Activated CD4-positive, alpha-beta memory T cell treated with anti-CD3 and anti-CD28 coated beads for 36 hours (primary cell): ENCODE measurements at regions not wholly inside any gene's neighbourhood (a gene's known extent, or its start where the extent isn't known, plus 50 kb on each side); places are given as distances from the start of the nearest gene placed in this dataset.

Source experiments
- CTCF ChIA-PET: fragments of 350-600 bp; sonication (Branson Sonifier 250); formaldehyde crosslinking; loops from one replicate; lab custom pipeline; 2021; ENCODE audit warnings: antibody characterized with exemption, inconsistent platforms; lab: Charles Lee
- POLR2A ChIA-PET: fragments of 350-600 bp; sonication (Branson Sonifier 250); formaldehyde crosslinking; loops from one replicate; lab custom pipeline; 2021; ENCODE audit warnings: antibody characterized with exemption; lab: Charles Lee
- DNase-seq: peaks from one replicate; pipeline ENCODE4 v3.0.0-alpha.2; 2020
- H3K27ac Mint-ChIP-seq: one replicate; pipeline ENCODE4 v1.8.0; 2021; ENCODE audit warnings: mixed read lengths
- H3K27me3 Mint-ChIP-seq: one replicate; pipeline ENCODE4 v1.8.0; 2021; ENCODE audit warnings: mixed read lengths
- H3K36me3 Mint-ChIP-seq: one replicate; pipeline ENCODE4 v1.8.0; 2021; ENCODE audit warnings: mixed read lengths
- H3K4me1 Mint-ChIP-seq: one replicate; pipeline ENCODE4 v1.8.0; 2021; ENCODE audit warnings: low read depth, mixed read lengths
- H3K4me3 Mint-ChIP-seq: one replicate; pipeline ENCODE4 v1.8.0; 2021; ENCODE audit warnings: mild to moderate bottlenecking, mixed read lengths
- H3K9me3 Mint-ChIP-seq: one replicate; pipeline ENCODE4 v1.8.0; 2021; ENCODE audit warnings: mixed read lengths
- intact Hi-C: fragments of 100-400 bp; cut with micrococcal nuclease; formaldehyde crosslinking; loops from one replicate; pipeline ENCODE4 v1.15.1; 2023

DNA sequence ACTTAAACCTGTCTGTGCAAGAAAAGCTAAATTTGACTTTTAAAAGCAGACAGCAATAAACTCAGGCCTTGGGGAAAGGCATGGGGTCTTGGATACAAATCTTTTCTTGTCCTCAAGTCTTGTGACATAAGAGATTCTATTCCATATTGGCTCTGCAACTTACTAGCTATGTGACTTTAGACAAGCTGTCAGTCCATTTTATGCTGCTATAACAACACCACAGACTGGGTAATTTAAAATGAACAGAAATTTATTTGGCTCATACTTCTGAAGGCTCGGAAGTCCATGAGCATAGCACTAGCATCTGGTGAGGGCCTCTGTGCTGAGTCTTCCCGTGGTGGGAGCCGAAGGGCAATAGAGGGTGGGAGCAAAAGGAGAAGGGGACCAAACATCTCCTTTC, 246.0 kb upstream of the MOCS1 start:
- no peaks in the 10 kb centered on the region for H3K4me1 Mint-ChIP-seq
- no peak for DNase-seq
- no peaks in the 10 kb centered on the region for H3K36me3 Mint-ChIP-seq
- no peak overlapping the region for H3K27ac Mint-ChIP-seq
- peaks cover 8% of the 10 kb centered on the region for H3K27me3 Mint-ChIP-seq
- POLR2A ChIA-PET: no interaction called here
- intact Hi-C loops: no loop called here
- H3K9me3 Mint-ChIP-seq: peaks cover 18% of the 10 kb centered on the region
- CTCF ChIA-PET: no interaction called here
- H3K4me3 Mint-ChIP-seq: no peak overlapping the region

DNA sequence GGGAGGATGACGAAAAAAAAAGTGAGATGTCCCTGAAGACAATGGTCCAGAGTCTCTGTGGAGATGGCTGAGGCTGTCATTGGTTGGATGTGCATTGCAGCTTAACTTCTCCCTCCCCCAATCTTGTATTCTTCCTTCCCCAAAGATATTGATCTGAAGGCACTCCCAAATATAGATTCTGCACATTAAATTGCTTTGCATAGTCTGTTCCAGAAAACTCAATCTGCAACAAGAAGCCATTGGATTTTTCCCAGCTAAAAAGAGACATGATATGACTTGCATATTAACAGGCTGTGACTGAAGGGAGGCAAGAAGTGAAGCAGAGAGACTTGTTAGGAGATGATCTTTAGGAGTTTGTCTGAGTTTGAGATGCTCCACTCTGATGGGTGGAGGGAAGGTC, 245.2 kb upstream of the MOCS1 start:
- Mint-ChIP-seq H3K27ac (no peak overlapping the region), H3K4me1 (no peaks in the 10 kb centered on the region), H3K4me3 (no peak overlapping the region), H3K27me3 (peaks cover 8% of the 10 kb centered on the region), H3K36me3 (no peaks in the 10 kb centered on the region), H3K9me3 (peaks cover 18% of the 10 kb centered on the region)
- DNase-seq: no peak
- intact Hi-C loops: no loop called here
- CTCF ChIA-PET: no interaction called here
- POLR2A ChIA-PET: no interaction called here

DNA sequence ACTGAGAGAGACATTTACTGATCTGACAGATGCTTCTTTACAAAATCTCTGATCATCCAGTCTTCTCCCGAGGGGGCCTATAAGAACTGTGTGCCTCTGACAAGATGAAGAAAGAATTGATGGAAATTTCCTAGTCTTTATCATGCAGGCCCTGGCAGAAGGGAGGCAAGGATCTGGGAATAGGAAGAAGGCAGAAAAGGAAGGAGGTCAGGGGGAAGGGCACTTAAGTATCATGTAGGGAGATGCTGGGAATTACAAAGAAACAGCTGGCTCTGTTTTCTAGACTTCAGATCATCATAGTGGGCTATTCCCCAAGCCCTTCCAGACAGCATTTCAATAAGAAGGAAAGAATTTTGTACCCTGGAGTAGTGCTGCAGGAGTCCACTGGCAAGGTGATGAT, 243.3 kb upstream of the MOCS1 start:
- no peak overlapping the region for H3K4me3 Mint-ChIP-seq
- peaks cover 8% of the 10 kb centered on the region for H3K27me3 Mint-ChIP-seq
- H3K36me3 Mint-ChIP-seq: no peaks in the 10 kb centered on the region
- no peak for DNase-seq
- H3K4me1 Mint-ChIP-seq: no peaks in the 10 kb centered on the region
- H3K27ac Mint-ChIP-seq: no peak overlapping the region
- POLR2A ChIA-PET: no interaction called here
- peaks cover 2% of the 10 kb centered on the region for H3K9me3 Mint-ChIP-seq
- intact Hi-C loops: no loop called here
- CTCF ChIA-PET: no interaction called here

DNA sequence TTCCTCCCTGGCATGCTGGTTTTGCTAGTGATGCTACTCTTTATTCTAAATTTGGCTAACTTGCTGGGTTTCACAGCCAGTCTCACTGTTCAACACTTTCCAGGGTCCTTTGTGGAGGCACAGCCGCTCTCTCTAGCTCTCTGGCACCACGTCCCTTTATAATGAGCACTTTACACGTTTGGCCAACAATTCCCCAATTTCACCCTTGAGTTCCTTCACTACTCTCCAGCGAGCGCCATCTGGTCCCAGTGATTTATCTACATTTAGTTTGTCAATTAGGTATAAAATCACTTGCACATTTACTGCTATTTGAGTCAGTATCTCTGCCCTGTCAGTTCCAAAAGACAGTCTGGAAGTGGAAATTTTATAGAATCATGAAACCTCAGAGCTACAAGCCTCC, 241.9 kb upstream of the MOCS1 start:
- Mint-ChIP-seq H3K4me1 (no peaks in the 10 kb centered on the region), H3K27ac (no peak overlapping the region), H3K9me3 (no peaks in the 10 kb centered on the region), H3K27me3 (peaks cover 8% of the 10 kb centered on the region), H3K4me3 (no peak overlapping the region), H3K36me3 (no peaks in the 10 kb centered on the region)
- intact Hi-C loops: no loop called here
- CTCF ChIA-PET: no interaction called here
- POLR2A ChIA-PET: no interaction called here
- DNase-seq: no peak

DNA sequence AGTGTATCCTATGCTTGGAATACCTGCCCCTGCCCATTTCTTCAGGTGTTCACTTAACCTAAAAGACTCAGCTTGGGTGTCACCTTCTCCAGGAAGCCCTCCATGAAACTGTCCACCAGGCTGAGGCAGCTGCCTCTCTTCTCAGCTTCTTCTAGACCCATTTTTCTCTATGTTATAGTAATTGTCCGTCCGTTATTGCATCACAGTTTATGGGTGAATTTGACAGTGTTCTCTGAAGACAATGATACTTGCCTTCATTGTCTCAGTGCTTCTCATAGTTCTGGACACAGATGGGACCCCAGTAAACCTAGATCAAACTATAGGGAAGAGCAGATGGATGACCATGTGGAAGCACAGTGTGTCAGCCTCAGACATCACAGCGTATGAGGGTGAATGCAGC, 238.0 kb upstream of the MOCS1 start:
- Mint-ChIP-seq H3K9me3 (no peaks in the 10 kb centered on the region), H3K27ac (no peak overlapping the region), H3K27me3 (peaks cover 7% of the 10 kb centered on the region), H3K36me3 (no peaks in the 10 kb centered on the region), H3K4me1 (no peaks in the 10 kb centered on the region), H3K4me3 (no peak overlapping the region)
- intact Hi-C loops: no loop called here
- no peak for DNase-seq
- POLR2A ChIA-PET: no interaction called here
- CTCF ChIA-PET: no interaction called here

DNA sequence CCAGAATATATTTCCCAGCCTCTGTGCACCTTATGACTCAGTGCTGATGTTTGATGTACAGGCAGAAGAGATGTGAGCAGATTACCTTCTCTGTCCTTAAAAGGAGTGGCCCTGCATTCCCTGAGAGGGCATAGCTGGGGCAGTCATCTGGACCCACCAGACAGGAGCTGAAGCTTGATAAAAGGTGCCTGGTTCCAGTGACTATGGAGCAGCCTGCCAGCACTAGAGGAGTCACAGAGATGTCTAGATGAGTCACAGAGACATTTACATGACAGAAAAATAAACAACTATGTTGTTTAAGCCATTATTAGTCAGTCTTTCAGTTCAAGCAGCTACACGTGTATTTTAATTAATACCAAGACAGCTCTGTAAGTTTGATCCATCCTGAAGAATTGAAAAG, 237.1 kb upstream of the MOCS1 start:
- H3K4me1 Mint-ChIP-seq: no peaks in the 10 kb centered on the region
- intact Hi-C loops: no loop called here
- H3K4me3 Mint-ChIP-seq: no peak overlapping the region
- ChIA-PET CTCF (no interaction called here), POLR2A (no interaction called here)
- H3K27me3 Mint-ChIP-seq: peaks cover 4% of the 10 kb centered on the region
- DNase-seq: no peak
- H3K36me3 Mint-ChIP-seq: no peaks in the 10 kb centered on the region
- H3K27ac Mint-ChIP-seq: no peak overlapping the region
- no peaks in the 10 kb centered on the region for H3K9me3 Mint-ChIP-seq

DNA sequence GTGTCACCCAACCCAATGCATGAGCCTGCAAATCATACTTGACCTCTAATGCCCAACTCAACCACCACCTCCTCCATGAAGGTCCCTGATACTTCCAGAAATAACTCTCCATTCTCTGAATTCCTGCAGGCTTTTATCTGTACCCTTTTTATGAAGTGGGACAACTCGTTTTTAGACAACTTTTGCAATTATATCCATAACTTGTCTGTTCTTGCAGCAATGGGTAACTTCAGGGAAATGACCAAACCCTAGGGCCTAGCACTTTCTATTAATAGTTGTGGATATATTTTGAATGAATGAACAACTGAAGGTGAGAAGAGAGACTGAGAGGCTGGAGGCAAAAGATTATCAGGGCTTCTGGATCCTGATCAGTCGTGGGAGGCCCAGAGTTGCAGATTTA, 236.6 kb upstream of the MOCS1 start:
- ChIA-PET POLR2A (no interaction called here), CTCF (no interaction called here)
- H3K4me3 Mint-ChIP-seq: no peak overlapping the region
- no peaks in the 10 kb centered on the region for H3K27me3 Mint-ChIP-seq
- intact Hi-C loops: no loop called here
- no peak for DNase-seq
- H3K27ac Mint-ChIP-seq: no peak overlapping the region
- H3K9me3 Mint-ChIP-seq: no peaks in the 10 kb centered on the region
- no peaks in the 10 kb centered on the region for H3K4me1 Mint-ChIP-seq
- H3K36me3 Mint-ChIP-seq: no peaks in the 10 kb centered on the region

DNA sequence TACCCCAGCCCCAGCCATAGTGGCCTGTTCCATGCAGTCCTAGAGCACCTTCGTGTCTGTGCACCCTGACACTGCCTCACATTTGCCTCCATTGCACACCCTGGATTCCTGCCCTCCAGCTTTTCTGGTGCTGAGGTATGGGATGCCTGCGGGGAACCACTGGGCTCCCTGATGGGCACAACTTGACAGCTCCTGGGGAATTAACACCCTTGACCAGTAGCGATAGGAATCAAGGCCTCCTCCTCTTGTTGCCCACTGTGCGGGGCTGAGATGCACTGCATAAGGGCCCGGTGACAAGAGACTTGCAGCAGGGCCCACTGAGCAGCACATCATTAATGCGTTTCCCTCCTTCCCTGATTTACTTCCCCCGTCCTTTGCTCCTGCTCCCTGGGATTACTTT, 235.6 kb upstream of the MOCS1 start:
- no peaks in the 10 kb centered on the region for H3K36me3 Mint-ChIP-seq
- no peaks in the 10 kb centered on the region for H3K4me1 Mint-ChIP-seq
- intact Hi-C loops: no loop called here
- H3K27ac Mint-ChIP-seq: no peak overlapping the region
- CTCF ChIA-PET: interaction anchor here (0.7 kb wide), 1 partner anchor 96 kb away, joined by 3 read pairs; no protein-coding TSS in a partner anchor
- POLR2A ChIA-PET: no interaction called here
- no peaks in the 10 kb centered on the region for H3K9me3 Mint-ChIP-seq
- H3K4me3 Mint-ChIP-seq: no peak overlapping the region
- H3K27me3 Mint-ChIP-seq: no peaks in the 10 kb centered on the region
- DNase-seq: no peak

DNA sequence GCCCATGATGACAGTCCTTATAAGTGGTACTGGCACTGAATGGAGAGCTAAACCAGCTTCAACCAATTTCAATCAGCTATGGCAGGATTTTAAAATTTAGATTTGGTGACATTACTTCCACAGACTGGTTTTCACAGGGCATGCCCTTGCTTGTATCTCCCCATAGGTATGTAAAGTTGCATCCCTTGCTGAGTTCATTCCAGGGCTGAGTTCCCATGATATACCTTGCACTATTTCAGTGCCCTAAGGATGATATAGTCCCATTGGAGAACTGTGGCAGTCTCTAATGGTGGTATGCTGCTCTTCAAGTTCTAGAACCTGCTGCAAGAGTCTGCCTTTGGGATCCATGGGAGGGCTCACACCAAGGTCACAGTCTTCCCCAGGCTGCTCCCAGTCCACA, 232.7 kb upstream of the MOCS1 start:
- Mint-ChIP-seq H3K4me1 (no peaks in the 10 kb centered on the region), H3K9me3 (no peaks in the 10 kb centered on the region), H3K27ac (no peak overlapping the region), H3K27me3 (no peaks in the 10 kb centered on the region), H3K4me3 (no peak overlapping the region), H3K36me3 (no peaks in the 10 kb centered on the region)
- intact Hi-C loops: no loop called here
- CTCF ChIA-PET: no interaction called here
- no peak for DNase-seq
- POLR2A ChIA-PET: no interaction called here

DNA sequence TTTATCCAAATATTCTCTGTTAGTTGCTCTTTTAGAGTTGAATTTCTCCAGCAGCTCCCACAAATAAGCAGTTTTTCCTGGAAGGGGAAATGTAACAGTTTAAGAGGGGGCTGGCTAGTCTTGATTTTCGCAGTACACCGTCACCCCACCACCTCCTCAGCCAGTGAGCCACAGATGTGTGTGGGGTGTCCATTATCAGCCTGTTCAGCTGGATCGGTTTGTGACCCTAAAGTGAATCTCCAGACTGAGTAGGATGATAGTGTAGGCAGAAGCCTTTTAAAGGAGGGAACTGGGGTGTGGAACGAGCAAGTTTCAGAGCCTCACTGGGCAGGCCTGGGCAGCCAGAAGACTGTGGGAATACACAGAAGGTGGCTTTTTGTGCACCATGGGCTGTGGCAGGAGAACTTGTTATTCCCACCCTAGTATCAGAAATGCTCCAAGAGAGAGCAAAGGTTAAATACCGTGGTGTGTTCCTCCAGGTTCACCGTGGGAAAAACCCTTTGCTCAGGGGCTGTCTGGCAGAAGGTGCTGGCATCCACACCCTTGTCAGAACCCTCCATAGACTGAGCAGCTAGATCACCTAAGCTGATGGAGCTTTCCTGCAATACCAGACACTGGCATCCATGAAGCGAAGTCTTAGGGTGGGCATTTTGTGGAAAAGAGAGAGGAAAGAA, 230.9 kb upstream of the MOCS1 start:
- H3K9me3 Mint-ChIP-seq: no peaks in the 10 kb centered on the region
- DNase-seq: no peak
- no peak overlapping the region for H3K27ac Mint-ChIP-seq
- no peak overlapping the region for H3K4me3 Mint-ChIP-seq
- H3K27me3 Mint-ChIP-seq: no peaks in the 10 kb centered on the region
- intact Hi-C loops: no loop called here
- POLR2A ChIA-PET: no interaction called here
- H3K4me1 Mint-ChIP-seq: no peaks in the 10 kb centered on the region
- CTCF ChIA-PET: no interaction called here
- H3K36me3 Mint-ChIP-seq: no peaks in the 10 kb centered on the region

DNA sequence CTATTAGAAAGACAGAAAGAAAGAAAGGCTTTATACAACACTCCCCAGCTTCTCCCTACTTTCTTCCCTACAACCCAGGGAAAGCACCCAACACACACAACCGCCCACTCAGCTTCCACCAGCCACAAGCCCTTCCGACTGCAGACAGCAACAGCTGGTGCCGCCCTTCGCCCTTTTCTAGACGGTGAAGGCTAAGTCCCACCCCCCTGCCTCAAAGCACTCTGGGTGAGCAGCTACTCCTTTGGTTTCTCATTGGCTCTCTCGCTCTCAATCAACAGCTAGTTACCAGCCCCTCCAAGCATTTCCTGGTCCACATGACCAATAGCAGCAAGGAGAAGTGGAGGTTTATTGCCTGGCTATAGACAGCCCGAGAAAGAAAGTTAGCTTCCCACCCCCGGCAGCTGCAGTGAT, 230.1 kb upstream of the MOCS1 start:
- Mint-ChIP-seq H3K4me1 (no peaks in the 10 kb centered on the region), H3K27me3 (no peaks in the 10 kb centered on the region), H3K27ac (no peak overlapping the region), H3K9me3 (no peaks in the 10 kb centered on the region), H3K36me3 (no peaks in the 10 kb centered on the region), H3K4me3 (no peak overlapping the region)
- intact Hi-C loops: no loop called here
- no peak for DNase-seq
- CTCF ChIA-PET: no interaction called here
- POLR2A ChIA-PET: no interaction called here

DNA sequence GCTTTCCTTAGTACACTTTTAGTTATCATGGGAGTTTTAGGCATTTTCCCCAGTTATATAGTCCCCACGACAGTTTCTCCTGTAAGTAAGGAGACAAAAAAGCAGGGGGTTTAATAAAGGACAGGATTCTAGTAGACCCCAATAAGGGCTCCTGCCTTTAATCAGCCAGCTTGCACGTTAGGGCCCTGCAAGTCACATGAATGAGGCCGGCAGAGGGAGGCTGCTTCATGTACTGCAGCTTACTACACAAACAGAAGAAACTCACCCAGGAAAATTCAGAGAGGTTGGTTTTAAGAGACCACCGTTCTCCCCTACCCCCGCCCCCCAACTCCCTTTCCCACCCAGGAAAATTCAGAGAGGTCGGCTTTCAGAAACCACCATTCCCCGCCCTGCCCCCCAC, 229.7 kb upstream of the MOCS1 start:
- CTCF ChIA-PET: no interaction called here
- no peaks in the 10 kb centered on the region for H3K4me1 Mint-ChIP-seq
- H3K9me3 Mint-ChIP-seq: no peaks in the 10 kb centered on the region
- H3K4me3 Mint-ChIP-seq: no peak overlapping the region
- POLR2A ChIA-PET: no interaction called here
- no peaks in the 10 kb centered on the region for H3K36me3 Mint-ChIP-seq
- H3K27ac Mint-ChIP-seq: no peak overlapping the region
- DNase-seq: no peak
- H3K27me3 Mint-ChIP-seq: no peaks in the 10 kb centered on the region
- intact Hi-C loops: no loop called here

DNA sequence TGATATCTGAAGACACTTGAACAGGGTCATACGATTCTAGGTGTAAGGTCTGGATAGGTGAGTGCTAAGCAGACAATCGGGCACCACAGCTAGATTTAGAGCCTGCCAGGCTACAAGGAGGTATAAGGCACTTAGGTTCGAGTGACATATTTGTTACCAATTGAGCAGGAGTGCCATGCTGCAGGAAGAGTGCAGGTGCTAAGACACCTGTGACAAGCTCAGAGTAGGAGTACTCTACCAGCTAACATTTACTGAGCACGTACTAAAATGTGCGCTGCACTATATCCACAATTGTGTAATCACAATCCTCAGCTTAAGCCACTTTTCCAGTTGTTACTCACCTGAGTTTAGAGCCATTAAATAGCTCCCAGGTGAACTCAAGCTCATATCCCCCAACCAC, 227.8 kb upstream of the MOCS1 start:
- ChIA-PET CTCF (no interaction called here), POLR2A (no interaction called here)
- Mint-ChIP-seq H3K36me3 (no peaks in the 10 kb centered on the region), H3K9me3 (no peaks in the 10 kb centered on the region), H3K27ac (no peak overlapping the region), H3K4me1 (no peaks in the 10 kb centered on the region), H3K4me3 (no peak overlapping the region), H3K27me3 (no peaks in the 10 kb centered on the region)
- no peak for DNase-seq
- intact Hi-C loops: no loop called here
